Esophagus (tissue), 2 donors: ENCODE measurements at regions not wholly inside any gene's neighbourhood (a gene's known extent, or its start where the extent isn't known, plus 50 kb on each side); places are given as distances from the start of the nearest gene placed in this dataset.

Source experiments
- H3K27ac ChIP-seq, 2 donors: one replicate each; pipeline ENCODE4 v1.5.1; 2013; ENCODE audit warnings: low read depth in 2 of 2, mild to moderate bottlenecking in 2 of 2, inconsistent platforms in 1 of 2, low read length in 1 of 2, moderate library complexity in 1 of 2
- H3K27me3 ChIP-seq, 2 donors: one replicate each; pipeline ENCODE4 v1.6.1; 2013; ENCODE audit warnings: low read length in 2 of 2, control low read depth in 1 of 2, mild to moderate bottlenecking in 1 of 2; ENCODE audit not compliant: insufficient read depth in 2 of 2, control insufficient read depth in 1 of 2
- H3K36me3 ChIP-seq, 2 donors: one replicate each; pipeline ENCODE4 v1.6.1; 2013; ENCODE audit warnings: low read length in 1 of 2; ENCODE audit not compliant: control insufficient read depth in 2 of 2, insufficient read depth in 2 of 2
- H3K4me1 ChIP-seq, 2 donors: one replicate each; pipeline ENCODE4 v1.6.1; 2013; ENCODE audit warnings: low read length in 1 of 2; ENCODE audit not compliant: control insufficient read depth in 2 of 2, insufficient read depth in 2 of 2
- H3K4me3 ChIP-seq, 2 donors: one replicate each; pipeline ENCODE4 v1.5.1; 2013; ENCODE audit warnings: low read length in 2 of 2, mild to moderate bottlenecking in 2 of 2, low read depth in 1 of 2, moderate library complexity in 1 of 2
- H3K9me3 ChIP-seq, 2 donors: one replicate each; pipeline ENCODE4 v1.6.1; 2013; ENCODE audit warnings: mild to moderate bottlenecking in 2 of 2, low read depth in 1 of 2, low read length in 1 of 2, moderate library complexity in 1 of 2; ENCODE audit not compliant: control insufficient read depth in 2 of 2, insufficient read depth in 1 of 2
- WGBS, 2 donors: extraction: QIAGEN DNeasy Blood & Tissue Kit; methylation state at CpG; one replicate each; pipeline ENCODE4 v1.1.7; 2013; 5-methylcytosine and 5-hydroxymethylcytosine counted together
- donor health status: healthy with polysubstance abuse.
- donor health status: Bipolar disorder and iron deficiency.

GRCh38 chr7:41889040-41889439, 186.2 kb upstream of the INHBA start:
- 67 to 74% methylated on average over 5 of the region's 5 CpGs for WGBS, 2 donors
- no peaks in the 10 kb centered on the region for H3K9me3 ChIP-seq
- H3K27me3 ChIP-seq = no peaks in the 10 kb centered on the region
- no peak overlapping the region for H3K27ac ChIP-seq
- H3K4me3 ChIP-seq = no peak overlapping the region
- H3K4me1 ChIP-seq = peaks cover 0 to 3% of the 10 kb centered on the region in 2 donors
- H3K36me3 ChIP-seq = no peaks in the 10 kb centered on the region

GRCh38 chr7:41887416-41887815, 184.5 kb upstream of the INHBA start:
- no peak overlapping the region for H3K4me3 ChIP-seq
- H3K27ac ChIP-seq = no peak overlapping the region
- no peaks in the 10 kb centered on the region for H3K9me3 ChIP-seq
- no peaks in the 10 kb centered on the region for H3K36me3 ChIP-seq
- WGBS, 2 donors = 62 to 75% methylated on average over 4 of the region's 4 CpGs
- H3K4me1 ChIP-seq = peaks cover 0 to 3% of the 10 kb centered on the region in 2 donors
- no peaks in the 10 kb centered on the region for H3K27me3 ChIP-seq

GRCh38 chr7:41886901-41887311, 184.0 kb upstream of the INHBA start:
- Histone ChIP-seq H3K27me3 (no peaks in the 10 kb centered on the region), H3K27ac (no peak overlapping the region)
- WGBS, 2 donors = 33 to 34% methylated on average over 5 of the region's 5 CpGs

GRCh38 chr7:41886262-41886900, 183.5 kb upstream of the INHBA start:
- no peaks in the 10 kb centered on the region for H3K36me3 ChIP-seq
- WGBS, 2 donors = 33 to 49% methylated on average over 6 of the region's 6 CpGs
- H3K9me3 ChIP-seq = no peaks in the 10 kb centered on the region
- peak overlapping the region in 1 of 2 donors; percentile 0 for H3K27ac ChIP-seq
- peaks cover 0 to 3% of the 10 kb centered on the region in 2 donors for H3K4me1 ChIP-seq
- no peak overlapping the region for H3K4me3 ChIP-seq
- H3K27me3 ChIP-seq = no peaks in the 10 kb centered on the region

More at GRCh38 chr7:41886901-41887311, 184.0 kb upstream of the INHBA start:
- no peaks in the 10 kb centered on the region for H3K9me3 ChIP-seq
- no peaks in the 10 kb centered on the region for H3K36me3 ChIP-seq
- H3K4me1 ChIP-seq = peaks cover 0 to 3% of the 10 kb centered on the region in 2 donors
- no peak overlapping the region for H3K4me3 ChIP-seq

GRCh38 chr7:41885748-41886147, 182.9 kb upstream of the INHBA start:
- H3K27ac ChIP-seq = no peak overlapping the region
- WGBS, 2 donors = 61 to 66% methylated on average over 6 of the region's 6 CpGs
- no peak overlapping the region for H3K4me3 ChIP-seq
- H3K9me3 ChIP-seq = no peaks in the 10 kb centered on the region
- H3K27me3 ChIP-seq = no peaks in the 10 kb centered on the region
- peaks cover 0 to 3% of the 10 kb centered on the region in 2 donors for H3K4me1 ChIP-seq
- H3K36me3 ChIP-seq = no peaks in the 10 kb centered on the region

GRCh38 chr7:41885078-41885477, 182.2 kb upstream of the INHBA start:
- Histone ChIP-seq H3K4me3 (no peak overlapping the region), H3K9me3 (no peaks in the 10 kb centered on the region), H3K27me3 (no peaks in the 10 kb centered on the region), H3K4me1 (peaks cover 0 to 3% of the 10 kb centered on the region in 2 donors), H3K36me3 (no peaks in the 10 kb centered on the region), H3K27ac (no peak overlapping the region)

- Histone ChIP-seq H3K4me1 (peaks cover 0 to 3% of the 10 kb centered on the region in 2 donors), H3K27ac (no peak overlapping the region), H3K9me3 (no peaks in the 10 kb centered on the region), H3K36me3 (no peaks in the 10 kb centered on the region), H3K27me3 (no peaks in the 10 kb centered on the region), H3K4me3 (no peak overlapping the region)
- WGBS, 2 donors = 83 to 90% methylated on average over 16 of the region's 16 CpGs
Observed at GRCh38 chr7:41882745-41883420, 180.0 kb upstream of the INHBA start.

GRCh38 chr7:41882256-41882655, 179.4 kb upstream of the INHBA start:
- WGBS, 2 donors = 82 to 85% methylated on average over 5 of the region's 5 CpGs
- no peak overlapping the region for H3K27ac ChIP-seq

GRCh38 chr7:41881331-41882130, 178.6 kb upstream of the INHBA start:
- 57 to 72% methylated on average over 13 of the region's 13 CpGs for WGBS, 2 donors

More at GRCh38 chr7:41882256-41882655, 179.4 kb upstream of the INHBA start:
- H3K4me3 ChIP-seq = no peak overlapping the region
- no peaks in the 10 kb centered on the region for H3K36me3 ChIP-seq
- H3K27me3 ChIP-seq = no peaks in the 10 kb centered on the region
- no peaks in the 10 kb centered on the region for H3K9me3 ChIP-seq
- H3K4me1 ChIP-seq = peaks cover 0 to 2% of the 10 kb centered on the region in 2 donors

More at GRCh38 chr7:41881331-41882130, 178.6 kb upstream of the INHBA start:
- no peak overlapping the region for H3K4me3 ChIP-seq
- no peak overlapping the region for H3K27ac ChIP-seq
- H3K27me3 ChIP-seq = no peaks in the 10 kb centered on the region
- no peaks in the 10 kb centered on the region for H3K9me3 ChIP-seq
- H3K36me3 ChIP-seq = no peaks in the 10 kb centered on the region
- H3K4me1 ChIP-seq = no peaks in the 10 kb centered on the region
